Ramos (cell line): ENCODE measurements at regions not wholly inside any gene's neighbourhood (a gene's known extent, or its start where the extent isn't known, plus 50 kb on each side); places are given as distances from the start of the nearest gene placed in this dataset.

Source experiments
- in situ Hi-C: fragments of 300-500 bp; cut with MboI; formaldehyde crosslinking; loops from one replicate; pipeline ENCODE4 v1.14.3; 2022; ENCODE audit warnings: low sequenced_read_pairs; ENCODE audit not compliant: unreplicated experiment

- in situ Hi-C loops, result no loop called here
These were observed 448.8 kb upstream of the SETBP1 start for GRCh38 chr18:44231936-44232335.

GRCh38 chr18:44232500-44232899 lies 448.2 kb upstream of the SETBP1 start:
- in situ Hi-C loops, result no loop called here

- in situ Hi-C loops, result no loop called here
These were observed 442.2 kb upstream of the SETBP1 start for GRCh38 chr18:44238454-44238853.

- in situ Hi-C loops, result no loop called here
These were observed 441.8 kb upstream of the SETBP1 start for GRCh38 chr18:44238911-44239310.

GRCh38 chr18:44241020-44241419 lies 439.7 kb upstream of the SETBP1 start:
- in situ Hi-C loops, result no loop called here

GRCh38 chr18:44245019-44245418 lies 435.7 kb upstream of the SETBP1 start:
- in situ Hi-C loops, result no loop called here

- in situ Hi-C loops, result no loop called here
These were observed 434.7 kb upstream of the SETBP1 start for GRCh38 chr18:44246001-44246400.

- in situ Hi-C loops, result no loop called here
These were observed 422.6 kb upstream of the SETBP1 start for GRCh38 chr18:44258086-44258485.

- in situ Hi-C loops, result no loop called here
These were observed 422.1 kb upstream of the SETBP1 start for GRCh38 chr18:44258576-44258975.

- in situ Hi-C loops, result no loop called here
These were observed 421.1 kb upstream of the SETBP1 start for GRCh38 chr18:44259610-44260009.

GRCh38 chr18:44265437-44265836 lies 415.3 kb upstream of the SETBP1 start:
- in situ Hi-C loops, result no loop called here

GRCh38 chr18:44273298-44273697 lies 407.4 kb upstream of the SETBP1 start:
- in situ Hi-C loops, result no loop called here

GRCh38 chr18:44280479-44280878 lies 400.2 kb upstream of the SETBP1 start:
- in situ Hi-C loops, result no loop called here

GRCh38 chr18:44286049-44286448 lies 394.6 kb upstream of the SETBP1 start:
- in situ Hi-C loops, result no loop called here

- in situ Hi-C loops, result no loop called here
These were observed 390.2 kb upstream of the SETBP1 start for GRCh38 chr18:44290366-44290977.

- in situ Hi-C loops, result no loop called here
These were observed 382.1 kb upstream of the SETBP1 start for GRCh38 chr18:44298566-44298965.

- in situ Hi-C loops, result no loop called here
These were observed 371.5 kb upstream of the SETBP1 start for GRCh38 chr18:44309185-44309584.

GRCh38 chr18:44320619-44321460 lies 359.8 kb upstream of the SETBP1 start:
- in situ Hi-C loops, result no loop called here

GRCh38 chr18:44321868-44322590 lies 358.7 kb upstream of the SETBP1 start:
- in situ Hi-C loops, result no loop called here

- in situ Hi-C loops, result no loop called here
These were observed 357.6 kb upstream of the SETBP1 start for GRCh38 chr18:44323125-44323524.

- in situ Hi-C loops, result no loop called here
These were observed 356.3 kb upstream of the SETBP1 start for GRCh38 chr18:44324361-44324760.
